H9 (cell line): ENCODE measurements at regions not wholly inside any gene's neighbourhood (a gene's known extent, or its start where the extent isn't known, plus 50 kb on each side); places are given as distances from the start of the nearest gene placed in this dataset.

Source experiments
- DNase-seq: peaks from one replicate; pipeline ENCODE4 v3.0.0-alpha.2; 2017
- H2AFZ ChIP-seq: one replicate; pipeline ENCODE4 v1.6.1; 2013; ENCODE audit warnings: mild to moderate bottlenecking, low read length, control low read depth, moderate library complexity
- H2AK5ac ChIP-seq: 2 replicates; pipeline ENCODE4 v1.6.1; 2013; ENCODE audit warnings: low read length, control low read depth, mixed read lengths; ENCODE audit not compliant: insufficient read length
- H2BK120ac ChIP-seq: one replicate; pipeline ENCODE4 v1.6.1; 2013; ENCODE audit warnings: low read depth, mild to moderate bottlenecking, low read length, control low read depth, inconsistent platforms; ENCODE audit not compliant: poor library complexity, severe bottlenecking
- H2BK12ac ChIP-seq: 2 replicates; pipeline ENCODE4 v1.6.1; 2013; ENCODE audit warnings: low read length, control low read depth, mixed read lengths, low read depth; ENCODE audit not compliant: insufficient read length
- H2BK15ac ChIP-seq: 2 replicates; pipeline ENCODE4 v1.6.1; 2013; ENCODE audit warnings: low read depth, low read length, control low read depth
- H2BK20ac ChIP-seq: one replicate; pipeline ENCODE4 v1.6.1; 2013; ENCODE audit warnings: low read depth, mild to moderate bottlenecking, low read length, control low read depth, inconsistent platforms; ENCODE audit not compliant: poor library complexity, severe bottlenecking
- H2BK5ac ChIP-seq: 2 replicates; pipeline ENCODE4 v1.6.1; 2013; ENCODE audit warnings: low read length, control low read depth, mixed read lengths; ENCODE audit not compliant: insufficient read length
- H3K14ac ChIP-seq: 2 replicates; pipeline ENCODE4 v1.6.1; 2013; ENCODE audit warnings: low read length, control low read depth; ENCODE audit not compliant: insufficient read depth
- H3K18ac ChIP-seq: 2 replicates; pipeline ENCODE4 v1.6.1; 2013; ENCODE audit warnings: low read depth, mild to moderate bottlenecking, mixed read lengths, low read length, control low read depth; ENCODE audit not compliant: insufficient read length
- H3K23ac ChIP-seq: 2 replicates; pipeline ENCODE4 v1.6.1; 2013; ENCODE audit warnings: low read length, control low read depth, mixed read lengths, low read depth; ENCODE audit not compliant: insufficient read length
- H3K23me2 ChIP-seq: 2 replicates; pipeline ENCODE4 v1.6.1; 2013; ENCODE audit warnings: low read depth, mild to moderate bottlenecking, mixed read lengths, low read length, control low read depth; ENCODE audit not compliant: insufficient read length, poor library complexity, severe bottlenecking
- H3K27ac ChIP-seq: 2 replicates; pipeline ENCODE4 v1.5.1; 2013; ENCODE audit warnings: low read length, control low read depth, mixed read lengths, low read depth; ENCODE audit not compliant: insufficient read length
- H3K27me3 ChIP-seq: 2 replicates; pipeline ENCODE4 v1.6.1; 2013; ENCODE audit warnings: low read length, control low read depth, inconsistent platforms; ENCODE audit not compliant: insufficient read depth
- H3K4ac ChIP-seq: 2 replicates; pipeline ENCODE4 v1.6.1; 2013; ENCODE audit warnings: low read depth, mild to moderate bottlenecking, control low read depth, inconsistent platforms, low read length, moderate library complexity
- H3K4me1 ChIP-seq: 2 replicates; pipeline ENCODE4 v1.6.1; 2013; ENCODE audit warnings: low read length, control low read depth, inconsistent platforms; ENCODE audit not compliant: insufficient read depth
- H3K4me2 ChIP-seq: 2 replicates; pipeline ENCODE4 v1.6.1; 2013; ENCODE audit warnings: low read length, control low read depth, mixed read lengths; ENCODE audit not compliant: insufficient read length, insufficient read depth
- H3K56ac ChIP-seq: 2 replicates; pipeline ENCODE4 v1.6.1; 2013; ENCODE audit warnings: low read depth, mild to moderate bottlenecking, mixed read lengths, low read length, control low read depth; ENCODE audit not compliant: insufficient read length
- H3K79me1 ChIP-seq: 2 replicates; pipeline ENCODE4 v1.6.1; 2013; ENCODE audit warnings: low read depth, mild to moderate bottlenecking, moderate library complexity, low read length, control low read depth, inconsistent platforms; ENCODE audit not compliant: insufficient read depth, poor library complexity, severe bottlenecking
- H3K79me2 ChIP-seq: 2 replicates; pipeline ENCODE4 v1.6.1; 2013; ENCODE audit warnings: low read length, control low read depth, inconsistent platforms; ENCODE audit not compliant: insufficient read depth
- H3K9ac ChIP-seq: 2 replicates; pipeline ENCODE4 v1.6.1; 2013; ENCODE audit warnings: low read length, control low read depth, mixed read lengths; ENCODE audit not compliant: insufficient read length; ENCODE audit errors: extremely low read depth
- H3K9me3 ChIP-seq: one replicate; pipeline ENCODE4 v1.6.1; 2013; ENCODE audit warnings: low read depth, low read length, inconsistent platforms; ENCODE audit not compliant: control insufficient read depth
- H3T11ph ChIP-seq: one replicate; pipeline ENCODE4 v1.6.1; 2013; ENCODE audit warnings: mild to moderate bottlenecking, low read length, control low read depth, inconsistent platforms
- H4K20me1 ChIP-seq: one replicate; pipeline ENCODE4 v1.6.1; 2013; ENCODE audit not compliant: control insufficient read depth, insufficient read length, insufficient read depth
- H4K5ac ChIP-seq: 2 replicates; pipeline ENCODE4 v1.6.1; 2013; ENCODE audit warnings: low read depth, mild to moderate bottlenecking, mixed read lengths, low read length, control low read depth; ENCODE audit not compliant: insufficient read length
- H4K8ac ChIP-seq: replicated peaks from 2 replicates; pipeline ENCODE4 v1.6.1; 2013; ENCODE audit warnings: low read length, control low read depth, mixed read lengths, low read depth; ENCODE audit not compliant: insufficient read length
- H4K91ac ChIP-seq: 2 replicates; pipeline ENCODE4 v1.6.1; 2013; ENCODE audit warnings: low read depth, mild to moderate bottlenecking, moderate library complexity, mixed read lengths, low read length, control low read depth; ENCODE audit not compliant: insufficient read length
- H3K27ac Mint-ChIP-seq, 3 experiments: 2 replicates in 2 of 3; 3 replicates in 1 of 3; pipeline ENCODE4 v1.8.0; 2020 to 2021; ENCODE audit warnings: mixed read lengths in 3 of 3, mild to moderate bottlenecking in 1 of 3, moderate library complexity in 1 of 3
- H3K27me3 Mint-ChIP-seq: 2 replicates; pipeline ENCODE4 v1.8.0; 2021; ENCODE audit warnings: low read depth, mild to moderate bottlenecking, moderate library complexity, mixed read lengths
- H3K36me3 Mint-ChIP-seq, 3 experiments: 2 replicates in 2 of 3; 3 replicates in 1 of 3; pipeline ENCODE4 v1.8.0; 2020 to 2021; ENCODE audit warnings: low read depth in 3 of 3, mixed read lengths in 3 of 3; ENCODE audit not compliant: insufficient read depth in 1 of 3
- H3K4me1 Mint-ChIP-seq, 2 experiments: 2 replicates each; pipeline ENCODE4 v1.8.0; 2020; ENCODE audit warnings: mixed read lengths in 2 of 2
- H3K4me3 Mint-ChIP-seq, 2 experiments: 2 replicates in 1 of 2; 3 replicates in 1 of 2; pipeline ENCODE4 v1.8.0; 2020 to 2021; ENCODE audit warnings: mild to moderate bottlenecking in 2 of 2, mixed read lengths in 2 of 2, moderate library complexity in 1 of 2
- H3K9me3 Mint-ChIP-seq, 2 experiments: 2 replicates in 1 of 2; 3 replicates in 1 of 2; pipeline ENCODE4 v1.8.0; 2020; ENCODE audit warnings: mild to moderate bottlenecking in 2 of 2, mixed read lengths in 2 of 2, moderate library complexity in 1 of 2
- WGBS: extraction: QIAGEN DNeasy Blood & Tissue Kit; methylation state at CpG from one replicate; pipeline ENCODE4 v1.1.7; 2013; ENCODE audit warnings: missing lambda C conversion rate, low lambda C conversion rate, mixed read lengths; ENCODE audit not compliant: insufficient read length; ENCODE audit errors: extremely low coverage; 5-methylcytosine and 5-hydroxymethylcytosine counted together
- TF ChIP-seq, protein P1 (sequence below): fragments of 200-600 bp; sonication (generic); conservative IDR thresholded peaks from 3 replicates; pipeline ENCODE4 v1.8.0; 2021; ENCODE audit warnings: antibody characterized with exemption, mild to moderate bottlenecking

DNA sequence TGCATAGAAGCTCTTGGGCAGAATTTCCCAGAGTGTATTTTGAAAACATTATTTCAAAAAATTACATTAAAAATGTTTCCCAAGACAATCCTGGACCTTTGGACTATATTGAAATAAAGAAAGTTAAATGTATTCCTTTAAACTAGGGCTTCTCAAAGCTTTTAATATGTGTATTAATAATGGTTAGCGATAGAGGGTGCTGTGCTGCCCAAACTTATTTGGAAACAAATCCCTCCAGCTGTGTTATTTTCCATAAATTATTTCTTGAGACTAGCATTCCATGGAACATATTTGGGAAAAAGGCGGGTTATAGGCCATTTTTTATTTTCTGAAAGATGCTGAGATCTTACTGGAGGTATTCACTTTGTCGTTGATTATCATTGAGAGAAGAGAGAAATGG is 397.8 kb upstream of the MIS18BP1 start:
- Histone ChIP-seq H3K27me3 (no peaks in the 10 kb centered on the region), H2BK120ac (no peak overlapping the region), H3K4me1 (no peaks in the 10 kb centered on the region), H3K27ac (no peak overlapping the region), H3K79me1 (no peaks in the 10 kb centered on the region), H4K91ac (no peak overlapping the region), H3K56ac (no peak overlapping the region), H2AK5ac (no peak overlapping the region), H3K4ac (no peak overlapping the region), H4K20me1 (no peaks in the 10 kb centered on the region), H4K5ac (no peak overlapping the region), H2BK15ac (no peak overlapping the region), H2AFZ (no peak overlapping the region), H3K23me2 (no peaks in the 10 kb centered on the region), H3K23ac (no peak overlapping the region), H3K14ac (no peak overlapping the region), H3K79me2 (no peaks in the 10 kb centered on the region), H4K8ac (no peak overlapping the region), H3K4me2 (no peak overlapping the region), H3T11ph (no peak overlapping the region), H3K9me3 (no peaks in the 10 kb centered on the region), H3K9ac (no peak overlapping the region), H2BK20ac (no peak overlapping the region), H2BK5ac (no peak overlapping the region), H2BK12ac (no peak overlapping the region), H3K18ac (no peak overlapping the region)
- Mint-ChIP-seq H3K27me3 (no peaks in the 10 kb centered on the region), H3K9me3 (peaks cover 0 to 2% of the 10 kb centered on the region in 2 experiments; a peak in 1 of 5 replicates), H3K27ac (no peak overlapping the region), H3K4me1 (no peaks in the 10 kb centered on the region), H3K36me3 (no peaks in the 10 kb centered on the region), H3K4me3 (no peak overlapping the region)
- DNase-seq: no peak
- WGBS: no CpG with 5 or more reads among the region's 3 CpGs
- TF ChIP-seq, protein P1, sequence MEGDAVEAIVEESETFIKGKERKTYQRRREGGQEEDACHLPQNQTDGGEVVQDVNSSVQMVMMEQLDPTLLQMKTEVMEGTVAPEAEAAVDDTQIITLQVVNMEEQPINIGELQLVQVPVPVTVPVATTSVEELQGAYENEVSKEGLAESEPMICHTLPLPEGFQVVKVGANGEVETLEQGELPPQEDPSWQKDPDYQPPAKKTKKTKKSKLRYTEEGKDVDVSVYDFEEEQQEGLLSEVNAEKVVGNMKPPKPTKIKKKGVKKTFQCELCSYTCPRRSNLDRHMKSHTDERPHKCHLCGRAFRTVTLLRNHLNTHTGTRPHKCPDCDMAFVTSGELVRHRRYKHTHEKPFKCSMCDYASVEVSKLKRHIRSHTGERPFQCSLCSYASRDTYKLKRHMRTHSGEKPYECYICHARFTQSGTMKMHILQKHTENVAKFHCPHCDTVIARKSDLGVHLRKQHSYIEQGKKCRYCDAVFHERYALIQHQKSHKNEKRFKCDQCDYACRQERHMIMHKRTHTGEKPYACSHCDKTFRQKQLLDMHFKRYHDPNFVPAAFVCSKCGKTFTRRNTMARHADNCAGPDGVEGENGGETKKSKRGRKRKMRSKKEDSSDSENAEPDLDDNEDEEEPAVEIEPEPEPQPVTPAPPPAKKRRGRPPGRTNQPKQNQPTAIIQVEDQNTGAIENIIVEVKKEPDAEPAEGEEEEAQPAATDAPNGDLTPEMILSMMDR: peak; percentile 39; the same call in 2 of the 3 replicates
